Fibroblast of lung (primary cell): ENCODE measurements at regions not wholly inside any gene's neighbourhood (a gene's known extent, or its start where the extent isn't known, plus 50 kb on each side); places are given as distances from the start of the nearest gene placed in this dataset.
"Not testable (repeated sequence)": the region's sequence is repeated elsewhere in the genome, so short reads cannot be mapped to it uniquely, and the experiment has no call there.

ENCODE experiments used
- EZH2 ChIP-seq: IDR thresholded peaks from 2 replicates; pipeline ENCODE4 v1.5.1; 2012; ENCODE audit warnings: low read length, control low read depth, mild to moderate bottlenecking; ENCODE audit errors: missing control alignments
- TF ChIP-seq, protein P1 (sequence below), 2 donors: IDR thresholded peaks in 1 of 2; conservative IDR thresholded peaks in 1 of 2; 1 replicate in 1 of 2; 2 replicates in 1 of 2; pipeline ENCODE4 v1.5.1; 2011 to 2012; ENCODE audit warnings: low read length in 2 of 2, control low read depth in 1 of 2, inconsistent platforms in 1 of 2, low read depth in 1 of 2, mild to moderate bottlenecking in 1 of 2

DNA sequence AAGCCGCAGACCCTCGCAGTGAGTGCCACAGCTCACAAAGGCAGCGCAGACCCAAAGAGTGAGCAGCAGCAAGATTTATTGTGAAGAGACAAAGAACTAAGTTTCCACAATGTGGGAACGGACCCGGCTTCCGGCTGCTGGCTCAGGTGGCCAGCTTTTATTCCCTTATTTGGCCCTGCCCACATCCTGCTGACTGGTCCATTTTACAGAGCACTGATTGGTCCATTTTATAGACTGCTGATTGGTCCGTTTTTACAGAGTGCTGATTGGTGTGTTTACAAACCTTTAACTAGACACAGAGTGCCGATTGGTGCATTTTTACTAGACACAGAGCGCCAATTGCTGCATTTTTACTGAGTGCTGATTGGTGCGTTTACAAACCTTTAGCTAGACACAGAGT, 86.6 kb downstream of the RGS2 start:
- TF ChIP-seq, protein P1, sequence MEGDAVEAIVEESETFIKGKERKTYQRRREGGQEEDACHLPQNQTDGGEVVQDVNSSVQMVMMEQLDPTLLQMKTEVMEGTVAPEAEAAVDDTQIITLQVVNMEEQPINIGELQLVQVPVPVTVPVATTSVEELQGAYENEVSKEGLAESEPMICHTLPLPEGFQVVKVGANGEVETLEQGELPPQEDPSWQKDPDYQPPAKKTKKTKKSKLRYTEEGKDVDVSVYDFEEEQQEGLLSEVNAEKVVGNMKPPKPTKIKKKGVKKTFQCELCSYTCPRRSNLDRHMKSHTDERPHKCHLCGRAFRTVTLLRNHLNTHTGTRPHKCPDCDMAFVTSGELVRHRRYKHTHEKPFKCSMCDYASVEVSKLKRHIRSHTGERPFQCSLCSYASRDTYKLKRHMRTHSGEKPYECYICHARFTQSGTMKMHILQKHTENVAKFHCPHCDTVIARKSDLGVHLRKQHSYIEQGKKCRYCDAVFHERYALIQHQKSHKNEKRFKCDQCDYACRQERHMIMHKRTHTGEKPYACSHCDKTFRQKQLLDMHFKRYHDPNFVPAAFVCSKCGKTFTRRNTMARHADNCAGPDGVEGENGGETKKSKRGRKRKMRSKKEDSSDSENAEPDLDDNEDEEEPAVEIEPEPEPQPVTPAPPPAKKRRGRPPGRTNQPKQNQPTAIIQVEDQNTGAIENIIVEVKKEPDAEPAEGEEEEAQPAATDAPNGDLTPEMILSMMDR (conservative IDR thresholded peaks at IDR 0.05 in 1 of 2, IDR thresholded peaks at IDR 0.05 in 1 of 2; ENCODE audit: low read depth in 1 of 2, low read length in 2 of 2) = not testable (repeated sequence)
- not testable (repeated sequence) for TF ChIP-seq EZH2
